Spleen (tissue), 7 donors: ENCODE measurements at regions not wholly inside any gene's neighbourhood (a gene's known extent, or its start where the extent isn't known, plus 50 kb on each side); places are given as distances from the start of the nearest gene placed in this dataset.

Experiments
- CTCF ChIP-seq, 11 experiments: fragments of 200-600 bp in 7 of 11; fragments of 450-650 bp in 4 of 11; sonication (generic) in 4 of 11; IDR thresholded peaks in 8 of 11; conservative IDR thresholded peaks in 3 of 11; 1 replicate in 7 of 11; 2 replicates in 4 of 11; pipeline versions ENCODE4 v1.4.0 to v1.8.0; 2016 to 2021; ENCODE audit warnings: antibody characterized with exemption in 11 of 11, inconsistent platforms in 4 of 11, mild to moderate bottlenecking in 1 of 11
- POLR2A ChIP-seq, 3 donors: fragments of 450-650 bp; IDR thresholded peaks; one replicate each; pipeline ENCODE4 v1.5.1; 2017; ENCODE audit warnings: antibody characterized with exemption in 3 of 3, mild to moderate bottlenecking in 1 of 3
- POLR2AphosphoS5 ChIP-seq, 3 donors: sonication (generic); formaldehyde crosslinking; IDR thresholded peaks; one replicate each; pipeline ENCODE4 v1.5.1; 2017; ENCODE audit warnings: antibody characterized with exemption in 3 of 3
- donor health status: DM: no; HTN: no; CAD: no; lungs with moderate emphysema.
- donor health status: DM: no; HTN: no; CAD: no.
- donor health status: DM: no; HTN: no; CAD: no.

GRCh38 chr15:95210436-95210981 lies 979.1 kb downstream of the MCTP2 start:
- TF ChIP-seq CTCF (IDR thresholded peaks at IDR 0.05 in 8 of 11, conservative IDR thresholded peaks at IDR 0.05 in 3 of 11), result no peak
- TF ChIP-seq POLR2AphosphoS5 (IDR thresholded peaks at IDR 0.05), result no peak
- TF ChIP-seq POLR2A (IDR thresholded peaks at IDR 0.05), result no peak
